Gastrocnemius medialis (tissue), 4 donors: ENCODE measurements at regions not wholly inside any gene's neighbourhood (a gene's known extent, or its start where the extent isn't known, plus 50 kb on each side); places are given as distances from the start of the nearest gene placed in this dataset.
A peak's percentile ranks its signal among the peaks of the same experiment; 100 is the strongest.

Experiments used
- ATAC-seq, 2 donors: fragments of 150-250 bp; one replicate each; pipeline ENCODE4 v1.9.1; 2016
- DNase-seq, 2 donors: peaks; one replicate each; pipeline ENCODE4 v3.0.0-alpha.2; 2019
- H3K27ac ChIP-seq, 4 donors: fragments of 200-600 bp; sonication (generic); 1 replicate in 1 of 4; 2 replicates in 3 of 4; pipeline ENCODE4 v1.5.1; 2016 to 2018; ENCODE audit warnings: mild to moderate bottlenecking in 2 of 4, moderate library complexity in 1 of 4
- H3K27me3 ChIP-seq, 3 donors: fragments of 200-600 bp; sonication (generic) in 2 of 3; 1 replicate in 1 of 3; 2 replicates in 2 of 3; pipeline versions ENCODE4 v1.5.1 to v1.6.0; 2016 to 2019; ENCODE audit warnings: mild to moderate bottlenecking in 1 of 3, moderate library complexity in 1 of 3
- H3K36me3 ChIP-seq, 2 donors: fragments of 200-600 bp; sonication (generic) in 1 of 2; one replicate each; pipeline ENCODE4 v1.5.1; 2017 to 2018
- H3K4me1 ChIP-seq, 2 donors: fragments of 200-600 bp; sonication (generic) in 1 of 2; one replicate each; pipeline ENCODE4 v1.5.1; 2016 to 2017; ENCODE audit warnings: mild to moderate bottlenecking in 2 of 2
- H3K4me3 ChIP-seq, 4 donors: fragments of 200-600 bp; sonication (generic) in 3 of 4; 1 replicate in 1 of 4; 2 replicates in 3 of 4; pipeline ENCODE4 v1.5.1; 2016 to 2019; ENCODE audit warnings: mild to moderate bottlenecking in 2 of 4
- H3K9me3 ChIP-seq, 3 donors: fragments of 200-600 bp; sonication (generic) in 2 of 3; 1 replicate in 1 of 3; 2 replicates in 2 of 3; pipeline ENCODE4 v1.5.1; 2016 to 2019
- POLR2A ChIP-seq, 2 donors: fragments of 450-650 bp; IDR thresholded peaks; one replicate each; pipeline ENCODE4 v1.6.1; 2017; ENCODE audit warnings: antibody characterized with exemption in 2 of 2, mild to moderate bottlenecking in 2 of 2, moderate library complexity in 2 of 2
- in situ Hi-C, 4 donors: fragments of 200-750 bp; cut with MboI; loops; one replicate each; pipeline versions ENCODE4 v1.15.0 to v1.8.0; 2017; ENCODE audit warnings: low sequenced_read_pairs in 4 of 4
- intact Hi-C: fragments of 100-400 bp; cut with DNase I; formaldehyde crosslinking; loops from one replicate; pipeline ENCODE4 v1.15.1; 2023; ENCODE audit warnings: low total_unique reads
- TF ChIP-seq, protein P1 (sequence below), 5 experiments: fragments of 450-650 bp in 3 of 5; fragments of 200-600 bp in 2 of 5; sonication (generic) in 2 of 5; IDR thresholded peaks in 4 of 5; conservative IDR thresholded peaks in 1 of 5; 1 replicate in 4 of 5; 2 replicates in 1 of 5; pipeline ENCODE4 v1.5.1; 2016 to 2019; ENCODE audit warnings: antibody characterized with exemption in 5 of 5, mild to moderate bottlenecking in 3 of 5, moderate library complexity in 3 of 5

DNA sequence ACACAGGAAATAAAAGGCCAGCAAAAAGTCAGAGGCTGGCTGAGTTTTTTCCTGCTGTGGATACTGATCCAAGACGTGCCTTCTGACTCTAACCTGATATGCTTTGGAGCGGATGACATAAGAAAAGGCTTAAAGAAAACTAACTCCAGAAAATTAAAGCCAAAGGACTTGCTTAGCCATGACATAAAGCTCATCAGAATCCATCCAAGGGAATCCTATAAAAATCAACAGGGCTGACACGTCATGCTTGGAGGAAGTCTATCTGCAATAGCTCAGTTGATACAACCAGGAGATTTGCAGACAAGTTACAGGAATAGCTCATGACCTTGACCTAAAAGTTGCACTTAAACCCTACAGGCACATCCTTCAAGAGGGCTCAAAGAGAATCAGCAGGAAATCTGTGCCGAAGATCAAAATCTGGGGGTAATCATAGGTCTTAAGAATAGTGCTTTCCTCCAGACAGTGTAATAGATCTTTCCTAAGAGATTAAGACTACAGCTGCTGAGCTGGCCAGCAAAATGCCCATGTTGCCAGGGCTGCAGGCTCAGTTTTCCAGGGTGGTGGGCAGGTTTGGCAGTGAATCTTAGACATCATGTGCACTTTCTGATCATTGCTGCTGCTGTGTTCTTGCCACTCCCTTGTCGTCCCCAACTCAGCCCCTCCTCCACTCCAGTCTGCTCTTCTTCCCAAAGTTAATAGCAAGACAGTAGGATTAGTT, 111.5 kb upstream of the SVIL start:
- in situ Hi-C loops (loop anchor here in 1 of 4 donors (10.0 kb wide), 1 partner anchor 109 kb away; no protein-coding TSS in a partner anchor), intact Hi-C loops (loop anchor here (2.0 kb wide), 1 partner anchor 63 kb away; no protein-coding TSS in a partner anchor)
- DNase-seq (no peak), ATAC-seq (peak; percentile 64 to 77)
- Histone ChIP-seq H3K27me3 (no peaks in the 10 kb centered on the region), H3K4me3 (no peak overlapping the region), H3K4me1 (peaks cover 10% of the 10 kb centered on the region in 2 donors), H3K9me3 (no peaks in the 10 kb centered on the region), H3K27ac (peak overlapping the region; percentile 63 to 76 (median 72)), H3K36me3 (no peaks in the 10 kb centered on the region)
- TF ChIP-seq, protein P1, sequence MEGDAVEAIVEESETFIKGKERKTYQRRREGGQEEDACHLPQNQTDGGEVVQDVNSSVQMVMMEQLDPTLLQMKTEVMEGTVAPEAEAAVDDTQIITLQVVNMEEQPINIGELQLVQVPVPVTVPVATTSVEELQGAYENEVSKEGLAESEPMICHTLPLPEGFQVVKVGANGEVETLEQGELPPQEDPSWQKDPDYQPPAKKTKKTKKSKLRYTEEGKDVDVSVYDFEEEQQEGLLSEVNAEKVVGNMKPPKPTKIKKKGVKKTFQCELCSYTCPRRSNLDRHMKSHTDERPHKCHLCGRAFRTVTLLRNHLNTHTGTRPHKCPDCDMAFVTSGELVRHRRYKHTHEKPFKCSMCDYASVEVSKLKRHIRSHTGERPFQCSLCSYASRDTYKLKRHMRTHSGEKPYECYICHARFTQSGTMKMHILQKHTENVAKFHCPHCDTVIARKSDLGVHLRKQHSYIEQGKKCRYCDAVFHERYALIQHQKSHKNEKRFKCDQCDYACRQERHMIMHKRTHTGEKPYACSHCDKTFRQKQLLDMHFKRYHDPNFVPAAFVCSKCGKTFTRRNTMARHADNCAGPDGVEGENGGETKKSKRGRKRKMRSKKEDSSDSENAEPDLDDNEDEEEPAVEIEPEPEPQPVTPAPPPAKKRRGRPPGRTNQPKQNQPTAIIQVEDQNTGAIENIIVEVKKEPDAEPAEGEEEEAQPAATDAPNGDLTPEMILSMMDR (IDR thresholded peaks at IDR 0.05 in 4 of 5, conservative IDR thresholded peaks at IDR 0.05 in 1 of 5) = no peak
- TF ChIP-seq POLR2A (IDR thresholded peaks at IDR 0.05) = no peak

DNA sequence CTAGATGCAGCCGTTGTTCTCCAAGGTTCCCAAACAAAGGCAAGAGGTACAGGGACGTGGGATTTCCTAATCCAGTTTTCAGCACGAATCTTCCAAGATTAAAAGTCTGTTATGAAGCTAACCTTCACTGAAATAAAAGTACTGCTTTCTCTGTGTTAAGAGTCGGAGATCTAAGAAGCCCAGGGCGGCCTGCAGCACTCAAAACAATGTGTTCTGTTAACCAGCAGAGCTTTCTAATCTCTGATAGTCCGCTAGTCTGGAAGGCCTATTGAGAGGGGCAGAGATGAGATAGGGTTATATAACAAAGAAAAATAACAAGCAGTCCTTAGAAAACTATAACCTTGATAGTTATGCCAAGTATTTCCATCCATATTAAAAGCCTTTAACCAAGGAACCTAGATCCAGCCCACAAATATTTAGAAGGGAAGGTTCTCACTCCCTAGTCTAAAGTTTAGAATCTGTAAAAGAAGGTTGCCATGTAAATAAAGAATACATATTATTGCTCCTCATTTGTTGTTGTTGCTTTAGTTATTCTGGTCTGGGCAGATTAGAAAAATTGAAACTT, 106.3 kb upstream of the SVIL start:
- Histone ChIP-seq H3K27ac (no peak overlapping the region), H3K9me3 (no peaks in the 10 kb centered on the region), H3K4me3 (no peak overlapping the region), H3K36me3 (no peaks in the 10 kb centered on the region), H3K4me1 (peaks cover 6% of the 10 kb centered on the region in 2 donors), H3K27me3 (no peaks in the 10 kb centered on the region)
- TF ChIP-seq, protein P1 (IDR thresholded peaks at IDR 0.05 in 4 of 5, conservative IDR thresholded peaks at IDR 0.05 in 1 of 5) = no peak
- no peak for TF ChIP-seq POLR2A (IDR thresholded peaks at IDR 0.05)
- intact Hi-C loops = no loop called here
- no peak for DNase-seq
- ATAC-seq = no peak
- in situ Hi-C loops = loop anchor here in 1 of 4 donors (10.0 kb wide), 1 partner anchor 114 kb away; no protein-coding TSS in a partner anchor

DNA sequence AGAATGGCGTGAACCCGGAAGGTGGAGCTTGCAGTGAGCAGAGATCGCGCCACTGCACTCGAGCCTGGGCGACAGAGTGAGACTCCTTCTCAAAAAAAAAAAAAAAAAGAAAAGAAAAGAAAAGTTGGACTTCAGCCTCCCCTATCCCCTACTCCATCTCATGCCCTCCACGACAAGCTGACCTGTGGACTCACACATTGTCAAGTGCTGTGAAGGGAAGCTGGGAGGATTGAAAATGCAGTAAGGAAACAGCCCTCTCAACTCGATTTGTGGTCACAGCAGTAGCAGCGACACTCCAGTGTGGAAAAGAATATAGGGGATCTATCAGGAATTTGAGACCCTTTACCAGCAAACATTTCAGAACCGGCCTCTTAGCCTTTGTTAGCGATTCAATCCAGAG, 103.6 kb upstream of the SVIL start:
- in situ Hi-C loops (loop anchor here in 1 of 4 donors (10.0 kb wide), 1 partner anchor 126 kb away; no protein-coding TSS in a partner anchor), intact Hi-C loops (loop anchor here (5.0 to 10.0 kb wide), 4 partner anchors 69 to 214 kb away; no protein-coding TSS in a partner anchor)
- Histone ChIP-seq H3K4me1 (peaks cover 16 to 17% of the 10 kb centered on the region in 2 donors), H3K27ac (no peak overlapping the region), H3K9me3 (no peaks in the 10 kb centered on the region), H3K27me3 (no peaks in the 10 kb centered on the region), H3K36me3 (no peaks in the 10 kb centered on the region), H3K4me3 (no peak overlapping the region)
- ATAC-seq (no peak), DNase-seq (no peak)
- TF ChIP-seq POLR2A (IDR thresholded peaks at IDR 0.05) = no peak
- TF ChIP-seq, protein P1 (IDR thresholded peaks at IDR 0.05 in 4 of 5, conservative IDR thresholded peaks at IDR 0.05 in 1 of 5) = no peak

DNA sequence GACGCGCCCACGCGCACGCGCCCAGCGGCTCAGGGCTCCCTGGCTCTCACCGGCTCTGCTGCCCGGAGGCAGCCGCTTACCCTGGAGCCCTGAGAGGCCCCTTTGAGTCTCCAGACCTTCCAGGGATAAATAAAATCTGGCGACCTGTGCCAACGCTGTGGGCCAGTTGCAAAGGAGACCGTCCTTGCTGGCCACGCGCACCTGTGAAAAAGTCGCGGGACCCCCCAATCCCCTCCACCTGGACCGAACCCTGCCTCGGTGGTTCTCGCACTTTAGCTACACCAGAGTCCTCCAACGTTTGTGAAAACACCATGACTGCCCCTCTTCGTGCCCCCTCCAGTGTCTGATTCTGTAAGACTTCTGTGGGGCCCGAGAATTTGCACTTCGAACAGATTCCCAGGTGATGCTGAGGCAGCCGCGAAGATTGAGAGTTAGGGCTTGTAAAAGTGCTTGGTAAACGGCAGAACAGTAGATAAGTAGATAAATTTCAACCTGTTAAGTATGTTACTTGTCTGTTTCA, 102.4 kb upstream of the SVIL start:
- ATAC-seq (no peak), DNase-seq (no peak)
- H3K4me3 ChIP-seq = peak overlapping the region in 3 of 4 donors; percentile 79 to 90 (median 84)
- H3K27ac ChIP-seq = peak overlapping the region; percentile 96 to 99 (median 97)
- intact Hi-C loops (loop anchor here (5.0 to 10.0 kb wide), 4 partner anchors 70 to 212 kb away; no protein-coding TSS in a partner anchor), in situ Hi-C loops (loop anchor here in 1 of 4 donors (10.0 kb wide), 1 partner anchor 128 kb away; no protein-coding TSS in a partner anchor)
- TF ChIP-seq, protein P1 (IDR thresholded peaks at IDR 0.05 in 4 of 5, conservative IDR thresholded peaks at IDR 0.05 in 1 of 5) = no peak
- no peak for TF ChIP-seq POLR2A (IDR thresholded peaks at IDR 0.05)
- no peaks in the 10 kb centered on the region for H3K9me3 ChIP-seq
- H3K4me1 ChIP-seq = peaks cover 27 to 29% of the 10 kb centered on the region in 2 donors
- H3K27me3 ChIP-seq = no peaks in the 10 kb centered on the region
- H3K36me3 ChIP-seq = no peaks in the 10 kb centered on the region
